MM.1S (cell line): ENCODE measurements at regions not wholly inside any gene's neighbourhood (a gene's known extent, or its start where the extent isn't known, plus 50 kb on each side); places are given as distances from the start of the nearest gene placed in this dataset.

Experiments
- DNase-seq: peaks from one replicate; pipeline ENCODE4 v3.0.0-alpha.2; 2015
- H2AFZ ChIP-seq: fragments of 300-600 bp; sonication (generic); 2 replicates; pipeline ENCODE4 v1.6.0; 2016; ENCODE audit warnings: antibody characterized with exemption, low read length
- H3F3A ChIP-seq: fragments of 300-600 bp; sonication (generic); 2 replicates; pipeline ENCODE4 v1.6.1; 2016; ENCODE audit warnings: mild to moderate bottlenecking, antibody characterized with exemption, low read length, moderate library complexity, mixed read lengths; ENCODE audit not compliant: insufficient read depth
- H3K27ac ChIP-seq: fragments of 300-600 bp; sonication (generic); 2 replicates; pipeline ENCODE4 v1.5.1; 2016; ENCODE audit warnings: mild to moderate bottlenecking, low read length
- H3K27me3 ChIP-seq: fragments of 300-600 bp; sonication (generic); replicated peaks from 2 replicates; pipeline ENCODE4 v1.6.0; 2016; ENCODE audit warnings: low read length; ENCODE audit not compliant: insufficient read depth
- H3K36me3 ChIP-seq: fragments of 300-600 bp; sonication (generic); replicated peaks from 2 replicates; pipeline ENCODE4 v1.6.1; 2016; ENCODE audit warnings: mild to moderate bottlenecking, low read length, mixed read lengths; ENCODE audit not compliant: insufficient read depth
- H3K4me1 ChIP-seq: fragments of 300-600 bp; sonication (generic); 2 replicates; pipeline ENCODE4 v1.6.1; 2016; ENCODE audit warnings: low read length, mixed read lengths
- H3K4me2 ChIP-seq: fragments of 300-600 bp; sonication (generic); 2 replicates; pipeline ENCODE4 v1.6.0; 2016; ENCODE audit warnings: low read depth, low read length
- H3K4me3 ChIP-seq: fragments of 300-600 bp; sonication (generic); 2 replicates; pipeline ENCODE4 v1.5.1; 2016; ENCODE audit warnings: low read length, mixed read lengths
- H3K79me2 ChIP-seq: fragments of 300-600 bp; sonication (generic); 2 replicates; pipeline ENCODE4 v1.6.1; 2016; ENCODE audit warnings: mixed run types, low read length, mixed read lengths
- H3K9ac ChIP-seq: fragments of 300-600 bp; sonication (generic); 2 replicates; pipeline ENCODE4 v1.6.1; 2016; ENCODE audit warnings: low read length, mixed read lengths
- H3K9me2 ChIP-seq: fragments of 300-600 bp; sonication (generic); replicated peaks from 2 replicates; pipeline ENCODE4 v1.6.1; 2016; ENCODE audit warnings: mild to moderate bottlenecking, low read length, mixed read lengths; ENCODE audit not compliant: insufficient read depth
- H3K9me3 ChIP-seq: fragments of 300-600 bp; sonication (generic); replicated peaks from 2 replicates; pipeline ENCODE4 v1.6.1; 2016; ENCODE audit warnings: mild to moderate bottlenecking, low read length, mixed read lengths; ENCODE audit not compliant: insufficient read depth
- H4K20me1 ChIP-seq: fragments of 300-600 bp; sonication (generic); 2 replicates; pipeline ENCODE4 v1.6.1; 2016; ENCODE audit warnings: mild to moderate bottlenecking, low read length, moderate library complexity, mixed read lengths; ENCODE audit not compliant: insufficient read depth
- CTCF ChIP-seq: fragments of 300-600 bp; sonication (generic); IDR thresholded peaks from 2 replicates; pipeline ENCODE4 v1.5.1; 2016; ENCODE audit warnings: antibody characterized with exemption, low read length, mixed read lengths
- EZH2 ChIP-seq: fragments of 300-600 bp; sonication (generic); optimal IDR thresholded peaks from 2 replicates; pipeline ENCODE3; 2017; ENCODE audit warnings: low read depth, mild to moderate bottlenecking, antibody characterized with exemption, low read length, mixed read lengths
- EZH2phosphoT487 ChIP-seq: fragments of 300-600 bp; sonication (generic); IDR thresholded peaks from 2 replicates; pipeline ENCODE4 v1.6.1; 2018; ENCODE audit warnings: antibody characterized with exemption, low read length

DNA sequence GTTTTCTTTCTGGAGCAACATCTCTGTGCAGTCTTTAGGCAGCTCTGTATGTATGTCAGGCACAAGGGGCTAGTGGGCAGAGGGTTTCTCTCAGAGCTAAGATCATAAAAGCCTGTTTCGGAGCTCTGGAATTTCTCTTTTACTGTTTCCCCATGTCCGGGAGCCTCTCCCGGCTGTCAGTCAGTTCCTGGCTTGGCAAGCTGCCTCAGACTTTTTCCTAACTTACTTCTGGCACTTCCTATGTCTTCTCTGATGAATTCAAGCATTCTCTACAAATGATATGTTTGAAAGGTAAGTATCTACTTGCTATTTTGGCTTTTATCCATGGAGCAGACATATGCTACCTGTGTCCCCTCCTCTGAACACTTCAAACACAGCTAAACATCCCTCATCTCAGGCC, 129.3 kb upstream of the PGRMC2 start:
- H3K27ac ChIP-seq, result no peak overlapping the region
- H3K4me2 ChIP-seq, result no peak overlapping the region
- no peaks in the 10 kb centered on the region for H3F3A ChIP-seq
- no peaks in the 10 kb centered on the region for H3K9me3 ChIP-seq
- no peaks in the 10 kb centered on the region for H4K20me1 ChIP-seq
- H3K36me3 ChIP-seq, result no peaks in the 10 kb centered on the region
- no peak overlapping the region for H3K4me3 ChIP-seq
- no peaks in the 10 kb centered on the region for H3K79me2 ChIP-seq
- TF ChIP-seq CTCF (no peak), EZH2phosphoT487 (no peak), EZH2 (no peak)
- no peak overlapping the region for H3K9ac ChIP-seq
- H3K4me1 ChIP-seq, result no peaks in the 10 kb centered on the region
- DNase-seq, result no peak
- no peaks in the 10 kb centered on the region for H3K27me3 ChIP-seq
- no peak overlapping the region for H2AFZ ChIP-seq
- no peaks in the 10 kb centered on the region for H3K9me2 ChIP-seq

DNA sequence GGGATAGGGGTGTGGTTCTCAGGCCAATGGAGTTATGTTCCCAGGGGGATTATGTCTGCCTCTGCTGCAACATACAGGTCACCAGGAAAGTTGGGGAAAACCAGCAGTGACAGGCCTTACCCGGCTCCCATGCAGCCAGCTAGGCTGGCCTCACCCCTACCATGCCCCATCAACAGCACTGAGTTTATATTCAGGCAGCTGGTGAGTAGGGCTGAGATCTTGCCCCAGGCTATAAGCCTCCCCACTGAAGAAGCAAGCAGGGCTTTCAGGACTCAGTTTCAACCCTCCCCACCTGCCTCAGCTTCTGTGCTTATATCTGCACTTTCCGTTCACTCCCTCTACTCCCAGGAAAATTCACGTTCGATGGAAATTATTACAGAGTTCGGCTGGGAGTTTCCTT, 122.4 kb upstream of the PGRMC2 start:
- no peaks in the 10 kb centered on the region for H3K79me2 ChIP-seq
- no peaks in the 10 kb centered on the region for H3K9me2 ChIP-seq
- H3K36me3 ChIP-seq, result no peaks in the 10 kb centered on the region
- no peak overlapping the region for H2AFZ ChIP-seq
- H3K4me3 ChIP-seq, result no peak overlapping the region
- no peaks in the 10 kb centered on the region for H3K4me1 ChIP-seq
- no peak for TF ChIP-seq EZH2
- no peaks in the 10 kb centered on the region for H3K27me3 ChIP-seq
- H3K27ac ChIP-seq, result no peak overlapping the region
- no peak overlapping the region for H3K9ac ChIP-seq
- no peak overlapping the region for H3K4me2 ChIP-seq
- no peaks in the 10 kb centered on the region for H3K9me3 ChIP-seq
- no peak for DNase-seq
- H4K20me1 ChIP-seq, result no peaks in the 10 kb centered on the region
- no peaks in the 10 kb centered on the region for H3F3A ChIP-seq

GRCh38 chr4:128403586-128403985, 116.0 kb upstream of the PGRMC2 start:
- Histone ChIP-seq H3K4me2 (no peak overlapping the region), H4K20me1 (no peaks in the 10 kb centered on the region), H3K4me1 (no peaks in the 10 kb centered on the region), H3K9me3 (no peaks in the 10 kb centered on the region), H3K27me3 (no peaks in the 10 kb centered on the region), H2AFZ (no peak overlapping the region), H3K27ac (no peak overlapping the region), H3K4me3 (no peak overlapping the region), H3K36me3 (no peaks in the 10 kb centered on the region), H3K9ac (no peak overlapping the region), H3K79me2 (no peaks in the 10 kb centered on the region), H3K9me2 (no peaks in the 10 kb centered on the region), H3F3A (no peaks in the 10 kb centered on the region)
- TF ChIP-seq CTCF (no peak), EZH2 (no peak), EZH2phosphoT487 (no peak)
- DNase-seq, result no peak

DNA sequence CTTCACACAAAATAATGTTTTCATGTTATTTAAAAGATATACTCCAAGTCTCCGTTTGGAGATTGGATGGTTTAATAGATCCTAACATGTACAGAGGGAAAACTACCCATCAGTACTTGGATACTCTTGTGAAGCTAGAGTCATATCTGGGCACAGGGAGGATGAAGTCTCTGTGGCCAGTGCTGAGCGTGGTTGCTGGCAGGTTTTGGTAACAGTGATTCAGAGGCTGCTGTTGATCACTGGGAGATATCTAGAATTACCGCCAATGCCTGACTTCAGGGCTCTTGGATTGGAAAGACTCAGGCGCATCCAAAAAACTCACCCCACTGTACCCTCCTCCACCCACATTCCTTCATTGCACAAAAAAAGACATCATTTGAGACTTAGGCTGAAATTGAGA, 107.2 kb upstream of the PGRMC2 start:
- H3K4me3 ChIP-seq, result no peak overlapping the region
- no peaks in the 10 kb centered on the region for H3K27me3 ChIP-seq
- no peaks in the 10 kb centered on the region for H3K79me2 ChIP-seq
- H3F3A ChIP-seq, result peaks cover 8% of the 10 kb centered on the region; the same call in 1 of the 2 replicates
- no peak overlapping the region for H3K27ac ChIP-seq
- H3K9me3 ChIP-seq, result no peaks in the 10 kb centered on the region
- H3K9me2 ChIP-seq, result no peaks in the 10 kb centered on the region
- H2AFZ ChIP-seq, result no peak overlapping the region
- no peak overlapping the region for H3K9ac ChIP-seq
- no peak for DNase-seq
- no peaks in the 10 kb centered on the region for H4K20me1 ChIP-seq
- peaks cover 29% of the 10 kb centered on the region for H3K4me1 ChIP-seq
- H3K4me2 ChIP-seq, result no peak overlapping the region
- TF ChIP-seq EZH2phosphoT487 (no peak), CTCF (no peak)
- H3K36me3 ChIP-seq, result no peaks in the 10 kb centered on the region
